ENCODE measurements at regions not wholly inside any gene's neighbourhood (a gene's known extent, or its start where the extent isn't known, plus 50 kb on each side); places are given as distances from the start of the nearest gene placed in this dataset.

GRCh38 chr4:17293901-17294300 is 218.0 kb downstream of the QDPR start:
- Histone ChIP-seq H3K4me1 (no peaks in the 10 kb centered on the region), H3K27me3 (no peaks in the 10 kb centered on the region), H3K36me3 (no peaks in the 10 kb centered on the region), H3K9me3 (replicated peaks) (no peaks in the 10 kb centered on the region), H3K27ac (no peak overlapping the region), H3K4me3 (no peak overlapping the region)
- DNase-seq = no peak

GRCh38 chr4:17288151-17288550 is 223.7 kb downstream of the QDPR start:
- Histone ChIP-seq H3K4me3 (no peak overlapping the region), H3K4me1 (no peaks in the 10 kb centered on the region), H3K27me3 (no peaks in the 10 kb centered on the region; the same call in 1 of the 2 replicates), H3K27ac (no peak overlapping the region), H3K9me3 (replicated peaks) (no peaks in the 10 kb centered on the region), H3K36me3 (no peaks in the 10 kb centered on the region)
- DNase-seq = no peak

GRCh38 chr4:17286752-17287460 is 225.0 kb downstream of the QDPR start:
- Histone ChIP-seq H3K36me3 (no peaks in the 10 kb centered on the region), H3K27ac (no peak overlapping the region), H3K4me3 (no peak overlapping the region), H3K4me1 (no peaks in the 10 kb centered on the region), H3K27me3 (no peaks in the 10 kb centered on the region; the same call in 1 of the 2 replicates), H3K9me3 (replicated peaks) (no peaks in the 10 kb centered on the region)
- DNase-seq = no peak

- no peaks in the 10 kb centered on the region for H3K9me3 ChIP-seq (replicated peaks)
- no peak overlapping the region for H3K27ac ChIP-seq
- no peaks in the 10 kb centered on the region for H3K4me1 ChIP-seq
- no peak overlapping the region for H3K4me3 ChIP-seq
- no peak for DNase-seq
- no peaks in the 10 kb centered on the region for H3K36me3 ChIP-seq
- no peaks in the 10 kb centered on the region; the same call in 1 of the 2 replicates for H3K27me3 ChIP-seq
Measured at GRCh38 chr4:17285747-17286146, 226.1 kb downstream of the QDPR start.

GRCh38 chr4:17284323-17285175 is 227.3 kb downstream of the QDPR start:
- no peak for DNase-seq
- Histone ChIP-seq H3K36me3 (no peaks in the 10 kb centered on the region), H3K9me3 (replicated peaks) (no peaks in the 10 kb centered on the region), H3K4me1 (no peaks in the 10 kb centered on the region), H3K4me3 (no peak overlapping the region), H3K27ac (no peak overlapping the region), H3K27me3 (no peaks in the 10 kb centered on the region; the same call in 1 of the 2 replicates)

GRCh38 chr4:17283832-17284231 is 228.1 kb downstream of the QDPR start:
- H3K36me3 ChIP-seq = no peaks in the 10 kb centered on the region
- H3K27ac ChIP-seq = no peak overlapping the region
- H3K9me3 ChIP-seq (replicated peaks) = no peaks in the 10 kb centered on the region
- no peak overlapping the region for H3K4me3 ChIP-seq
- DNase-seq = no peak
- no peaks in the 10 kb centered on the region for H3K4me1 ChIP-seq
- no peaks in the 10 kb centered on the region; the same call in 1 of the 2 replicates for H3K27me3 ChIP-seq

- Histone ChIP-seq H3K27ac (no peak overlapping the region), H3K27me3 (peaks cover 4% of the 10 kb centered on the region; the same call in 1 of the 2 replicates), H3K9me3 (replicated peaks) (no peaks in the 10 kb centered on the region), H3K4me3 (no peak overlapping the region), H3K4me1 (no peaks in the 10 kb centered on the region), H3K36me3 (no peaks in the 10 kb centered on the region)
- no peak for DNase-seq
Measured at GRCh38 chr4:17283251-17283650, 228.6 kb downstream of the QDPR start.

GRCh38 chr4:17280261-17281018 is 231.4 kb downstream of the QDPR start:
- Histone ChIP-seq H3K4me1 (no peaks in the 10 kb centered on the region), H3K4me3 (no peak overlapping the region), H3K36me3 (no peaks in the 10 kb centered on the region), H3K27ac (no peak overlapping the region), H3K9me3 (replicated peaks) (no peaks in the 10 kb centered on the region), H3K27me3 (peaks cover 4% of the 10 kb centered on the region; the same call in 1 of the 2 replicates)
- DNase-seq = no peak

- peak in 1 of 2 experiments; percentile 12 for DNase-seq
- Histone ChIP-seq H3K4me3 (no peak overlapping the region), H3K36me3 (no peaks in the 10 kb centered on the region), H3K4me1 (no peaks in the 10 kb centered on the region), H3K27ac (no peak overlapping the region), H3K9me3 (replicated peaks) (no peaks in the 10 kb centered on the region), H3K27me3 (peaks cover 10% of the 10 kb centered on the region; the same call in 1 of the 2 replicates)
Measured at GRCh38 chr4:17276776-17277175, 235.1 kb downstream of the QDPR start.

GRCh38 chr4:17275836-17276235 is 236.1 kb downstream of the QDPR start:
- DNase-seq = no peak
- Histone ChIP-seq H3K4me1 (no peaks in the 10 kb centered on the region), H3K9me3 (replicated peaks) (no peaks in the 10 kb centered on the region), H3K36me3 (no peaks in the 10 kb centered on the region), H3K27me3 (peaks cover 19% of the 10 kb centered on the region; the same call in 1 of the 2 replicates), H3K4me3 (no peak overlapping the region), H3K27ac (no peak overlapping the region)

- DNase-seq = no peak
- Histone ChIP-seq H3K4me1 (no peaks in the 10 kb centered on the region), H3K9me3 (replicated peaks) (no peaks in the 10 kb centered on the region)
Measured at GRCh38 chr4:17273047-17273446, 238.8 kb downstream of the QDPR start.

GRCh38 chr4:17272154-17272553 is 239.7 kb downstream of the QDPR start:
- Histone ChIP-seq H3K9me3 (replicated peaks) (no peaks in the 10 kb centered on the region), H3K27ac (no peak overlapping the region), H3K36me3 (no peaks in the 10 kb centered on the region), H3K27me3 (peaks cover 23% of the 10 kb centered on the region; the same call in 1 of the 2 replicates), H3K4me1 (no peaks in the 10 kb centered on the region), H3K4me3 (no peak overlapping the region)
- no peak for DNase-seq

More at GRCh38 chr4:17273047-17273446, 238.8 kb downstream of the QDPR start:
- H3K4me3 ChIP-seq = no peak overlapping the region
- H3K36me3 ChIP-seq = no peaks in the 10 kb centered on the region
- H3K27ac ChIP-seq = no peak overlapping the region
- peaks cover 18% of the 10 kb centered on the region; the same call in 1 of the 2 replicates for H3K27me3 ChIP-seq

- no peak for DNase-seq
- H3K27me3 ChIP-seq = 0 out of 2 replicates have a peak, but pooled peaks cover 13% of the 10 kb centered on the region
- no peak overlapping the region for H3K4me3 ChIP-seq
Measured at GRCh38 chr4:17265653-17266052, 246.2 kb downstream of the QDPR start.

GRCh38 chr4:17265139-17265538 is 246.8 kb downstream of the QDPR start:
- no peaks in the 10 kb centered on the region for H3K9me3 ChIP-seq (replicated peaks)
- 0 out of 2 replicates have a peak, but pooled peaks cover 13% of the 10 kb centered on the region for H3K27me3 ChIP-seq

More at GRCh38 chr4:17265653-17266052, 246.2 kb downstream of the QDPR start:
- H3K36me3 ChIP-seq = no peaks in the 10 kb centered on the region
- no peaks in the 10 kb centered on the region for H3K9me3 ChIP-seq (replicated peaks)
- H3K27ac ChIP-seq = no peak overlapping the region
- no peaks in the 10 kb centered on the region for H3K4me1 ChIP-seq

More at GRCh38 chr4:17265139-17265538, 246.8 kb downstream of the QDPR start:
- Histone ChIP-seq H3K27ac (no peak overlapping the region), H3K36me3 (no peaks in the 10 kb centered on the region), H3K4me3 (no peak overlapping the region), H3K4me1 (no peaks in the 10 kb centered on the region)
- no peak for DNase-seq
